Esophagus muscularis mucosa (tissue), 4 donors: ENCODE measurements at regions not wholly inside any gene's neighbourhood (a gene's known extent, or its start where the extent isn't known, plus 50 kb on each side); places are given as distances from the start of the nearest gene placed in this dataset.
"Not testable (repeated sequence)": the region's sequence is repeated elsewhere in the genome, so short reads cannot be mapped to it uniquely, and the experiment has no call there.

ENCODE experiments used
- DNase-seq: peaks from one replicate; pipeline ENCODE4 v3.0.0-alpha.2; 2017; ENCODE audit errors: extremely low spot score
- H3K27ac ChIP-seq, 4 donors: fragments of 200-600 bp; sonication (generic); replicated peaks in 1 of 4; 1 replicate in 3 of 4; 2 replicates in 1 of 4; pipeline ENCODE4 v1.5.1; 2016 to 2019; ENCODE audit warnings: mild to moderate bottlenecking in 1 of 4
- H3K27me3 ChIP-seq, 4 donors: fragments of 200-600 bp; sonication (generic); one replicate each; pipeline versions ENCODE4 v1.5.1 to v1.6.0; 2016 to 2019
- H3K36me3 ChIP-seq, 4 donors: fragments of 200-600 bp; sonication (generic); one replicate each; pipeline ENCODE4 v1.5.1; 2016 to 2019
- H3K4me1 ChIP-seq, 4 donors: fragments of 200-600 bp; sonication (generic); one replicate each; pipeline ENCODE4 v1.5.1; 2016 to 2019
- H3K4me3 ChIP-seq, 4 donors: fragments of 200-600 bp; sonication (generic); 1 replicate in 2 of 4; 2 replicates in 2 of 4; pipeline ENCODE4 v1.5.1; 2016 to 2019; ENCODE audit warnings: mild to moderate bottlenecking in 4 of 4, moderate library complexity in 1 of 4
- H3K9me3 ChIP-seq, 4 donors: fragments of 200-600 bp; sonication (generic); 1 replicate in 3 of 4; 2 replicates in 1 of 4; pipeline ENCODE4 v1.5.1; 2016 to 2019
- EP300 ChIP-seq: sonication (generic); formaldehyde crosslinking; IDR thresholded peaks from one replicate; pipeline ENCODE4 v1.6.1; 2017; ENCODE audit warnings: antibody characterized with exemption
- POLR2A ChIP-seq: fragments of 450-650 bp; IDR thresholded peaks from one replicate; pipeline ENCODE4 v1.6.1; 2017; ENCODE audit warnings: antibody characterized with exemption, moderate library complexity, mild to moderate bottlenecking, low read depth
- POLR2AphosphoS5 ChIP-seq, 2 donors: sonication (generic); formaldehyde crosslinking; IDR thresholded peaks; one replicate each; pipeline ENCODE4 v1.6.1; 2017; ENCODE audit warnings: antibody characterized with exemption in 2 of 2
- WGBS: methylation state at CpG from one replicate; pipeline ENCODE4 v1.1.5; 2018; 5-methylcytosine and 5-hydroxymethylcytosine counted together
- intact Hi-C: fragments of 100-400 bp; cut with DNase I; formaldehyde crosslinking; loops from one replicate; pipeline ENCODE4 v1.15.1; 2023
- TF ChIP-seq, protein P1 (sequence below), 3 experiments: fragments of 200-600 bp in 2 of 3; fragments of 450-650 bp in 1 of 3; sonication (generic) in 2 of 3; IDR thresholded peaks; one replicate each; pipeline ENCODE4 v1.5.1; 2017 to 2019; ENCODE audit warnings: antibody characterized with exemption in 3 of 3, mild to moderate bottlenecking in 2 of 3, moderate library complexity in 1 of 3

DNA sequence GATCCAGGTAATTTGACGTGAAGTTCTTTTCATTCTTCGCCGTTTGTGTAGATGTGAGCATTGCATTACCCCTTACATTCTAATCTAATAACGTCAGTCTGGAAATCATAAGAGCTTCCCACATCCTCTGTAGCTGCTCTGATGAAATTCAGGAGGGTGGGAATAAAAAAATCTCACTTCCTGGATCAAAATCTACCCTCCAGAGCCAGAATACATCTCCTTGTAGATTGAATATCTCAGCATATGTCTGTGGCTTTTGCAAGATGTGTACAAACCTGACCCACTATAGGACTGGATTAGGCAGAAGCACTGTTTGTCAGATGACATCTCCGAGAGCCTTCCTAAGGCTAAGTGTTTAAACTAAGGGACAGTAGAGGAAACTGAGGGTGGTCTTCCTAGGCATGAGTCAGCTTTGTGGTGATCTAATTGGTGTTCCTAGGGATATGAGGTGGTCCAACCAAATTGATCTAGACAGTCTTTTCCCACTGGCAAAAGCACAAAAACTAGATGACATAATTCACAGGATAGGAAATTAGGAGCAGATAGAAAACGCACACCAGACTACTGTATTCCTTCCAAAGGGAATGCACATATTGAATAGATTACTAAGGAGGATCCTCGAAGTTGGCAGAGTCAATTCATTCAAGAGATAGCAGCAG lies 216.3 kb upstream of the LRTM1 start:
- 81% methylated on average over 7 of the region's 7 CpGs for WGBS
- Histone ChIP-seq H3K36me3 (no peaks in the 10 kb centered on the region), H3K27me3 (no peaks in the 10 kb centered on the region), H3K4me1 (no peaks in the 10 kb centered on the region), H3K9me3 (no peaks in the 10 kb centered on the region), H3K4me3 (no peak overlapping the region), H3K27ac (no peak overlapping the region)
- intact Hi-C loops: no loop called here
- no peak for TF ChIP-seq POLR2AphosphoS5 (IDR thresholded peaks at IDR 0.05)
- no peak for TF ChIP-seq POLR2A
- TF ChIP-seq EP300: no peak
- TF ChIP-seq, protein P1, sequence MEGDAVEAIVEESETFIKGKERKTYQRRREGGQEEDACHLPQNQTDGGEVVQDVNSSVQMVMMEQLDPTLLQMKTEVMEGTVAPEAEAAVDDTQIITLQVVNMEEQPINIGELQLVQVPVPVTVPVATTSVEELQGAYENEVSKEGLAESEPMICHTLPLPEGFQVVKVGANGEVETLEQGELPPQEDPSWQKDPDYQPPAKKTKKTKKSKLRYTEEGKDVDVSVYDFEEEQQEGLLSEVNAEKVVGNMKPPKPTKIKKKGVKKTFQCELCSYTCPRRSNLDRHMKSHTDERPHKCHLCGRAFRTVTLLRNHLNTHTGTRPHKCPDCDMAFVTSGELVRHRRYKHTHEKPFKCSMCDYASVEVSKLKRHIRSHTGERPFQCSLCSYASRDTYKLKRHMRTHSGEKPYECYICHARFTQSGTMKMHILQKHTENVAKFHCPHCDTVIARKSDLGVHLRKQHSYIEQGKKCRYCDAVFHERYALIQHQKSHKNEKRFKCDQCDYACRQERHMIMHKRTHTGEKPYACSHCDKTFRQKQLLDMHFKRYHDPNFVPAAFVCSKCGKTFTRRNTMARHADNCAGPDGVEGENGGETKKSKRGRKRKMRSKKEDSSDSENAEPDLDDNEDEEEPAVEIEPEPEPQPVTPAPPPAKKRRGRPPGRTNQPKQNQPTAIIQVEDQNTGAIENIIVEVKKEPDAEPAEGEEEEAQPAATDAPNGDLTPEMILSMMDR (IDR thresholded peaks at IDR 0.05): no peak
- DNase-seq: no peak

DNA sequence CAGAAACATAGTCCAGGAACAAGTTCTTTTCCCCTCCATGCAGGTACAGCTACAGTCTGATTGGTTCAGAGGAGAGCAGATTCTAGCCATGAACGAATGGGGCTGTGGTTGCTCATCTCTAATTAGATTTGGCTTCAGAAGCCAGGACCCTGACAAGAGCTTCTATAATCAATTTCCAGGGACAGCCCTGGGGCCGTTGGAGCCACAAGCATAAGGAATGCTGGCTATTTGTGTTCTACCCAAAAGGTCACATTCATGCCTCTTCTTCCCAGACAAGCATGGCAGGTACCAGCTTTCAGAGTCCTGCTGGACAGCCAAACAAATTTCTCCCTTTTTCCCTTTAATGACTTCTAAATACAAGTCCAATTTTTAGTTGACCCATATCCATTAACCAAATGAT lies 215.5 kb upstream of the LRTM1 start:
- Histone ChIP-seq H3K27me3 (no peaks in the 10 kb centered on the region), H3K4me3 (no peak overlapping the region), H3K9me3 (no peaks in the 10 kb centered on the region), H3K27ac (no peak overlapping the region), H3K36me3 (no peaks in the 10 kb centered on the region), H3K4me1 (no peaks in the 10 kb centered on the region)
- no peak for TF ChIP-seq POLR2A
- TF ChIP-seq POLR2AphosphoS5 (IDR thresholded peaks at IDR 0.05): no peak
- TF ChIP-seq EP300: no peak
- TF ChIP-seq, protein P1 (IDR thresholded peaks at IDR 0.05): no peak
- 100% methylated on average over 1 of the region's 2 CpGs for WGBS
- intact Hi-C loops: no loop called here
- no peak for DNase-seq

GRCh38 chr3:55136291-55136690 lies 208.4 kb upstream of the LRTM1 start:
- H3K9me3 ChIP-seq, H3K27me3 ChIP-seq, H3K4me1 ChIP-seq, DNase-seq, H3K36me3 ChIP-seq, H3K4me3 ChIP-seq, H3K27ac ChIP-seq, intact Hi-C loops: not testable (repeated sequence)
- 97% methylated on average over 24 of the region's 25 CpGs for WGBS

- TF ChIP-seq EP300: no peak
- TF ChIP-seq, protein P1 (IDR thresholded peaks at IDR 0.05): no peak
- Histone ChIP-seq H3K9me3 (no peaks in the 10 kb centered on the region), H3K27me3 (no peaks in the 10 kb centered on the region), H3K36me3 (no peaks in the 10 kb centered on the region), H3K4me1 (peaks cover 0 to 5% (median 0%) of the 10 kb centered on the region in 4 donors), H3K4me3 (no peak overlapping the region), H3K27ac (no peak overlapping the region)
- no peak for DNase-seq
- WGBS: 36% methylated on average over 8 of the region's 8 CpGs
- intact Hi-C loops: no loop called here
These were observed 200.5 kb upstream of the LRTM1 start for GRCh38 chr3:55128225-55128823.

- H3K4me1 ChIP-seq: peaks cover 0 to 5% (median 0%) of the 10 kb centered on the region in 4 donors
- no peak overlapping the region for H3K4me3 ChIP-seq
- H3K36me3 ChIP-seq: no peaks in the 10 kb centered on the region
- no peak for TF ChIP-seq POLR2A
- TF ChIP-seq EP300: no peak
- no peak for TF ChIP-seq POLR2AphosphoS5 (IDR thresholded peaks at IDR 0.05)
- TF ChIP-seq, protein P1 (IDR thresholded peaks at IDR 0.05): no peak
- WGBS: 57% methylated on average over 4 of the region's 4 CpGs
- DNase-seq: no peak
- no peaks in the 10 kb centered on the region for H3K27me3 ChIP-seq
- H3K27ac ChIP-seq: no peak overlapping the region
- intact Hi-C loops: no loop called here
- no peaks in the 10 kb centered on the region for H3K9me3 ChIP-seq
These were observed 199.7 kb upstream of the LRTM1 start for GRCh38 chr3:55127565-55127964.
